B cell (primary cell): ENCODE measurements at regions not wholly inside any gene's neighbourhood (a gene's known extent, or its start where the extent isn't known, plus 50 kb on each side); places are given as distances from the start of the nearest gene placed in this dataset.
"Not testable (repeated sequence)": the region's sequence is repeated elsewhere in the genome, so short reads cannot be mapped to it uniquely, and the experiment has no call there.

Experiments used
- EZH2 ChIP-seq: IDR thresholded peaks from 2 replicates; pipeline ENCODE4 v1.6.1; 2012; ENCODE audit warnings: borderline replicate concordance, low read depth, mild to moderate bottlenecking, moderate library complexity, low read length; ENCODE audit not compliant: insufficient read depth, poor library complexity, severe bottlenecking
- TF ChIP-seq, protein P1 (sequence below): fragments of 200-600 bp; IDR thresholded peaks from one replicate; pipeline ENCODE4 v1.8.0; 2022; ENCODE audit warnings: antibody characterized with exemption, mild to moderate bottlenecking

- not testable (repeated sequence) for TF ChIP-seq EZH2
- TF ChIP-seq, protein P1, sequence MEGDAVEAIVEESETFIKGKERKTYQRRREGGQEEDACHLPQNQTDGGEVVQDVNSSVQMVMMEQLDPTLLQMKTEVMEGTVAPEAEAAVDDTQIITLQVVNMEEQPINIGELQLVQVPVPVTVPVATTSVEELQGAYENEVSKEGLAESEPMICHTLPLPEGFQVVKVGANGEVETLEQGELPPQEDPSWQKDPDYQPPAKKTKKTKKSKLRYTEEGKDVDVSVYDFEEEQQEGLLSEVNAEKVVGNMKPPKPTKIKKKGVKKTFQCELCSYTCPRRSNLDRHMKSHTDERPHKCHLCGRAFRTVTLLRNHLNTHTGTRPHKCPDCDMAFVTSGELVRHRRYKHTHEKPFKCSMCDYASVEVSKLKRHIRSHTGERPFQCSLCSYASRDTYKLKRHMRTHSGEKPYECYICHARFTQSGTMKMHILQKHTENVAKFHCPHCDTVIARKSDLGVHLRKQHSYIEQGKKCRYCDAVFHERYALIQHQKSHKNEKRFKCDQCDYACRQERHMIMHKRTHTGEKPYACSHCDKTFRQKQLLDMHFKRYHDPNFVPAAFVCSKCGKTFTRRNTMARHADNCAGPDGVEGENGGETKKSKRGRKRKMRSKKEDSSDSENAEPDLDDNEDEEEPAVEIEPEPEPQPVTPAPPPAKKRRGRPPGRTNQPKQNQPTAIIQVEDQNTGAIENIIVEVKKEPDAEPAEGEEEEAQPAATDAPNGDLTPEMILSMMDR, result not testable (repeated sequence)
Observed at GRCh38 chr4:3625286-3625875, 93.2 kb upstream of the LRPAP1 start.
